KMS-11 (cell line): ENCODE measurements at regions not wholly inside any gene's neighbourhood (a gene's known extent, or its start where the extent isn't known, plus 50 kb on each side); places are given as distances from the start of the nearest gene placed in this dataset.

Experiments
- H2AFZ ChIP-seq: fragments of 200-600 bp; sonication (generic); 2 replicates; pipeline ENCODE4 v1.6.1; 2016; ENCODE audit warnings: antibody characterized with exemption, mixed run types, low read depth
- H3K27ac ChIP-seq: fragments of 200-600 bp; sonication (generic); 2 replicates; pipeline ENCODE4 v1.6.1; 2016; ENCODE audit warnings: mild to moderate bottlenecking, mixed run types
- H3K27me3 ChIP-seq: fragments of 200-600 bp; sonication (generic); 2 replicates; pipeline ENCODE4 v1.6.1; 2017; ENCODE audit warnings: mild to moderate bottlenecking, low read depth, mixed run types, moderate library complexity; ENCODE audit not compliant: insufficient read depth
- H3K36me3 ChIP-seq: fragments of 200-600 bp; sonication (generic); 2 replicates; pipeline ENCODE4 v1.6.1; 2017; ENCODE audit warnings: mild to moderate bottlenecking, mixed run types; ENCODE audit not compliant: insufficient read depth
- H3K4me1 ChIP-seq: fragments of 200-600 bp; sonication (generic); 2 replicates; pipeline ENCODE4 v1.6.1; 2016; ENCODE audit warnings: mild to moderate bottlenecking, low read depth, mixed run types; ENCODE audit not compliant: poor library complexity, severe bottlenecking
- H3K4me2 ChIP-seq: fragments of 200-600 bp; sonication (generic); 2 replicates; pipeline ENCODE4 v1.7.0; 2016; ENCODE audit warnings: mild to moderate bottlenecking, mixed run types
- H3K4me3 ChIP-seq: fragments of 200-600 bp; sonication (generic); IDR thresholded peaks from 2 replicates; pipeline ENCODE4 v1.6.1; 2017; ENCODE audit warnings: low read depth, low read length, mixed read lengths; ENCODE audit not compliant: insufficient read depth
- H3K79me2 ChIP-seq: fragments of 200-600 bp; sonication (generic); 2 replicates; pipeline ENCODE4 v1.6.1; 2016; ENCODE audit warnings: low read depth, mixed run types; ENCODE audit not compliant: insufficient read depth
- H3K9ac ChIP-seq: fragments of 200-600 bp; sonication (generic); 2 replicates; pipeline ENCODE4 v1.6.1; 2016; ENCODE audit warnings: mild to moderate bottlenecking, mixed run types
- H4K20me1 ChIP-seq: fragments of 200-600 bp; sonication (generic); 2 replicates; pipeline ENCODE4 v1.6.1; 2016; ENCODE audit warnings: mild to moderate bottlenecking, mixed run types; ENCODE audit not compliant: insufficient read depth
- CTCF ChIP-seq: fragments of 200-600 bp; sonication (generic); conservative IDR thresholded peaks from 2 replicates; pipeline ENCODE4 v1.6.1; 2017; ENCODE audit warnings: low read depth, mild to moderate bottlenecking, antibody characterized with exemption, low read length, moderate library complexity, mixed read lengths

DNA sequence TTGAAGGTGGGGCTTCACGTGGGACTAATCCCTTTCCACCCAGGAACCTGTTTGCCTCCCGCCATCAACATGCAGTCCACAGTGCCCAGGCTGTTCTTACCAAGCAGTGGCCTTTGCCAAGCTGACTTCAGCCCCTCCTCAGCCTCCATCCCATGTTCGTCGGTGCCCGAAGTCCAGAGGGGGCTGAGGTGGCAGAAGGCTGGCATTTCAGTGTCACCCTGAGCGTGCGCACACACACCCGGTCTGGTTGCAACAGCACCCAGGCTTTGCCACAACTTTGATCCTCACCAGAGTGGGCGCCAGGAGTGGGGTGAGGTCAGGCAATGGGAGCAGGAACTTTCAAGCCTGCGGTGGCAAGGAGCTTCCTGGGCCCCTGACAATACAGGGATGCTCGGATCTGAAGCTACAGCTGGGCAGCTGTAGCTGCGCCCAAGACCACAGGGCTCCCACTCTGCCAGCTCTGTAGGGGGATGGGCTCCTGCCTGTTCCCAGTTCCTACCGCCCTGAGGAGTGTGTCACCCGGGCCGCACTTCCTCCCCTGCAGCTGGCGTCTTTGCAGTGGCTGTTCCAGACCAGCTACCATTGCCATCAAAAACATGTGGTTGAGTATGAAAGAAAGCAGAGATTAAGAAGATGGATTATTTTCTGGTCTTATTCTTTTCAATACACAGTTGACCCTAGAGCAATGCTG is 428.0 kb downstream of the EPHA5 start:
- no peak for TF ChIP-seq CTCF
- Histone ChIP-seq H3K36me3 (no peaks in the 10 kb centered on the region), H2AFZ (no peak overlapping the region), H3K4me2 (no peak overlapping the region), H3K4me1 (no peaks in the 10 kb centered on the region), H3K27me3 (no peaks in the 10 kb centered on the region), H3K9ac (no peak overlapping the region), H4K20me1 (no peaks in the 10 kb centered on the region), H3K79me2 (no peaks in the 10 kb centered on the region), H3K27ac (no peak overlapping the region), H3K4me3 (no peak overlapping the region)

GRCh38 chr4:65241257-65241997 is 428.9 kb downstream of the EPHA5 start:
- no peaks in the 10 kb centered on the region for H3K36me3 ChIP-seq
- H3K4me3 ChIP-seq, result no peak overlapping the region
- no peaks in the 10 kb centered on the region for H3K79me2 ChIP-seq
- H3K9ac ChIP-seq, result no peak overlapping the region
- no peak overlapping the region for H2AFZ ChIP-seq
- no peaks in the 10 kb centered on the region for H3K27me3 ChIP-seq
- no peaks in the 10 kb centered on the region for H3K4me1 ChIP-seq
- no peak overlapping the region for H3K27ac ChIP-seq
- H4K20me1 ChIP-seq, result no peaks in the 10 kb centered on the region
- H3K4me2 ChIP-seq, result no peak overlapping the region
- no peak for TF ChIP-seq CTCF

DNA sequence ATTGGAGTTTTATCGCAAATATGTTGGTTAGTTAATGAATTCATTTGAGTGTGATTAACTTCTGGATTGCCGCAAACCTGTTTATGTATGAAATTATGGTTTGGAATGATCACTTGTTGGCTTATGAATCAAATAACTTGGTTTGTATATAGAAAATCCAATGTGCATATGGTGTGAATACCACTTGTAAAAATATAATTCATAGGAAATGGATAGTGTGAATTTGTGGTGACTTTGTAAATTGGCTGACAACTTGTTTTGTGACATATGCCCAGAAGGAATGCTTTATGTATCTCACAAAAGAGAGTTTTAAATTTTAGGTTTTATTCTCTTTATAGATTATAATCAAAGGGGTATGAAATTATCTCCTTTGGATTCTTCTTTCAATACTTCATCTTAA is 436.2 kb downstream of the EPHA5 start:
- Histone ChIP-seq H3K36me3 (no peaks in the 10 kb centered on the region), H2AFZ (no peak overlapping the region), H3K4me3 (no peak overlapping the region), H4K20me1 (no peaks in the 10 kb centered on the region; the same call in 1 of the 2 replicates), H3K27me3 (no peaks in the 10 kb centered on the region), H3K4me2 (no peak overlapping the region), H3K27ac (no peak overlapping the region), H3K79me2 (no peaks in the 10 kb centered on the region), H3K9ac (no peak overlapping the region), H3K4me1 (no peaks in the 10 kb centered on the region)
- no peak for TF ChIP-seq CTCF

DNA sequence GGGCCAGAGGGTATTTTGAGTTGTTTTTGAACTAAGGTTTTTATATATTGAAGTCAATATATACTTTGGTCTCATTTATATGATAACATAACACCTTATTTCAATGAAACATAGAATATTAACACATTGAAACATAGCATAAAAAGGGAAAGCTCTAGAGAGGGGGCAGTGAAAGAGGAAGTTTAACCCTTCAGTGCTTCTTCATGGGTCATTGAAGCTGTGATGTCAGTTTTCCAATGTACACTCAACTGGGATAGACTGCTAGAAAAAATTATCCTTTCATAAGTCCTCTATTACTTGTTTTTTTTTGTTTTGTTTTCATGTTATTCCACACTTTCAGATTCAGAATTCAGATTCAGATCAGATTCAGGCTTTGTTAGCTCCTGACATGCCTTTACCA is 442.7 kb downstream of the EPHA5 start:
- Histone ChIP-seq H3K79me2 (no peaks in the 10 kb centered on the region), H3K36me3 (no peaks in the 10 kb centered on the region), H3K4me2 (no peak overlapping the region), H3K27ac (no peak overlapping the region), H3K27me3 (no peaks in the 10 kb centered on the region), H2AFZ (no peak overlapping the region), H3K9ac (no peak overlapping the region), H3K4me1 (no peaks in the 10 kb centered on the region), H3K4me3 (no peak overlapping the region), H4K20me1 (no peaks in the 10 kb centered on the region; the same call in 1 of the 2 replicates)
- TF ChIP-seq CTCF, result no peak
